ENCODE measurements at regions not wholly inside any gene's neighbourhood (a gene's known extent, or its start where the extent isn't known, plus 50 kb on each side); places are given as distances from the start of the nearest gene placed in this dataset.

DNA sequence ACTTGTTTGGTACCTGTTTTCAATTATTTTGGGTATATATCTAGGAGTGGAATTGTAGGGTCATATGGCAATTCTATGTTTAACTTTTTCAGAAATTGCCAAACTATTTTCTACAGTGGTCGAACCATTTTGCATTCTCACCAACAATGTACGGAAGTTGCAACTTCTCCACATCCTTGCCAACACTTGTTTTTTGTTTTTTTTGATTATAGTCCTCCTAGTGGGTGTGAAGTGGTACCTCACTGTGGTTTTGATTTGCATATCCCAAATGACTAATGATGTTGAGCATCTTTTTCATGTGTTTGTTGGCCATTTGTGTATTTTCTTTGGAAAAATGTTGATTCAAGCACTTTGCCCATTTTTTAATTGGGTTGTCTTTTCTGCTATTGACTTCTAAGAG lies 122.1 kb downstream of the RPS24 start:
- H3K4me3 ChIP-seq (ENCODE audit: low read depth, low read length), result no peak overlapping the region
- TF ChIP-seq, protein P1, sequence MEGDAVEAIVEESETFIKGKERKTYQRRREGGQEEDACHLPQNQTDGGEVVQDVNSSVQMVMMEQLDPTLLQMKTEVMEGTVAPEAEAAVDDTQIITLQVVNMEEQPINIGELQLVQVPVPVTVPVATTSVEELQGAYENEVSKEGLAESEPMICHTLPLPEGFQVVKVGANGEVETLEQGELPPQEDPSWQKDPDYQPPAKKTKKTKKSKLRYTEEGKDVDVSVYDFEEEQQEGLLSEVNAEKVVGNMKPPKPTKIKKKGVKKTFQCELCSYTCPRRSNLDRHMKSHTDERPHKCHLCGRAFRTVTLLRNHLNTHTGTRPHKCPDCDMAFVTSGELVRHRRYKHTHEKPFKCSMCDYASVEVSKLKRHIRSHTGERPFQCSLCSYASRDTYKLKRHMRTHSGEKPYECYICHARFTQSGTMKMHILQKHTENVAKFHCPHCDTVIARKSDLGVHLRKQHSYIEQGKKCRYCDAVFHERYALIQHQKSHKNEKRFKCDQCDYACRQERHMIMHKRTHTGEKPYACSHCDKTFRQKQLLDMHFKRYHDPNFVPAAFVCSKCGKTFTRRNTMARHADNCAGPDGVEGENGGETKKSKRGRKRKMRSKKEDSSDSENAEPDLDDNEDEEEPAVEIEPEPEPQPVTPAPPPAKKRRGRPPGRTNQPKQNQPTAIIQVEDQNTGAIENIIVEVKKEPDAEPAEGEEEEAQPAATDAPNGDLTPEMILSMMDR (conservative IDR thresholded peaks at IDR 0.05; ENCODE audit: low read depth, low read length), result peak; percentile 21
- DNase-seq (ENCODE audit: low read depth), result no peak

DNA sequence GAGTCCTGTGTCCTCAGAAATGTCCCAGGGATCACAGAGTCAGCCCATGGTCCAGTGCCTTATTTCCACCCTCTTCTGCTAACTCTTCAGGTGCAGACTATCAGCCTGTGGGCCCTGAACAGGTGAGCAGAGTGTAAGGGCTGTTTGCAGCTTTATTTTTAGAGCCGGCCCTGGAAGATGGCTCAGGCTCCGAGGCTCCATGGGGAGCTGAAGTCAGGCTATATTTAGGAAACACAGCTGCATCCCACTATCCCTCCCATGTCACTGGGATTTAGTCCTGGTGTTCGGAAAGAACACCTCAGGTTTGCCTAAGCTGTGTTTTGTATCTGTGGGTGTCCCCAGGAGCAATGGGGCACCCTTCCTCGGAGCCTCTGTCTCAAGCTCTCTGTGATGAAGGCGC lies 126.9 kb downstream of the RPS24 start:
- H3K4me3 ChIP-seq (ENCODE audit: low read depth, low read length), result no peak overlapping the region
- TF ChIP-seq, protein P1 (conservative IDR thresholded peaks at IDR 0.05; ENCODE audit: low read depth, low read length), result no peak
- DNase-seq (ENCODE audit: low read depth), result no peak

DNA sequence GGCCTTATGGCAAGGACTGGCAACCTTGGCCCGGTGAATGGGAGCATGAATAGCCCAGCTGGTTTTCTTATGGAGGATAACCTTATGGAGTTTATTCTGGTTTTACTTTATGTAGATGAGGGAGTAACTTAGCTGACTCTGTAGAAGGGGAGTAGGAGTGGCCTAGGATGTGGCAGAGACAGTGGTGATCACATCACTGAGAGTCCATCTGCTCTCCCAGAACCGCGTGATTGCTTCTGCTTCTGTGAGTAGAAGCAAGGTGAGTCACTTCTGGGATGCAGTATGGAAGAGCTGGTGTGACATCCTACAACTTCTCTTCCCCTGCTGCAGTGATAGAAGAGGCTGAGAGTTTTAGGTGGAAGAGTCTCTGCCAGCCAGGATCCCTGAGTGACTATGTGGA lies 129.2 kb downstream of the RPS24 start:
- DNase-seq (ENCODE audit: low read depth), result no peak
- TF ChIP-seq, protein P1 (conservative IDR thresholded peaks at IDR 0.05; ENCODE audit: low read depth, low read length), result no peak
- no peak overlapping the region for H3K4me3 ChIP-seq (ENCODE audit: low read depth, low read length)

DNA sequence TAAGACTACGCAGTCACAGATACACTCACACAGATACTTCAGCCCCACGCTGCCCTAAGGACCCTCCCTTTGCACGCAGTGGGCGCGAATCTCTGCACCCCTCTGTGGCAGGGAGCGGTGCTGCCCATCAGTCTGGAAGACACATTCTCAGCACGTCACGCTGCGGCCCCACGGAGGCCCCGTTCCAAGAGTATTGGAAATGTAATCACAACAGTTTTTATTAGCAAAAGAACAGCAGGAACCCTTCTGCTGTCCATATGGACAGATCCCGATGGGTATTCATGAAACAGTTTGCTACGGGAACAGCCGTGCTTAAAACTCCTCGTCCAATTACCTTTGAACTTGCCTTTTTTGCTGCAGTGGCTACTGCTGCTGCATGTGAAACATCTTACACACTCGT lies 131.0 kb downstream of the RPS24 start:
- TF ChIP-seq, protein P1 (conservative IDR thresholded peaks at IDR 0.05; ENCODE audit: low read depth, low read length), result no peak
- H3K4me3 ChIP-seq (ENCODE audit: low read depth, low read length), result no peak overlapping the region
- no peak for DNase-seq (ENCODE audit: low read depth)

DNA sequence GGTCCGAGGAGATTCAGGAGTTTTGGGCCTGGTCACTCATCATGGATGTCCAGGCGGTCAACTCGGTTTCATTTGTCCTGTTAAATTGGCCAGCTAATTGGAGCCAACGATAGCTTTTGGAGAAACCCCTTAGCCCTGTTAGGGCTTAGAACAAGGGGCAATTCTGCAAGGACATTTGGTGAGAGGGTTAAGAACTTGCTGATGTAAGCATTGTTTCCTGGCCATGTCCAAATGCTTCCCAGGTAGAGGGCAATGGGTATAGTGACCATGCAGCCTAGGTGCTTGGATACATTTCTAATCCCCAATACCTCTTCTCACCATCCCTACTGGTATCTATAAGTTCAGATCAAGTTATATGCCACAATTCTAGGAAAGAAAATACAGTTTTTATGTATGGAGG lies 131.5 kb downstream of the RPS24 start:
- TF ChIP-seq, protein P1 (conservative IDR thresholded peaks at IDR 0.05; ENCODE audit: low read depth, low read length), result no peak
- no peak for DNase-seq (ENCODE audit: low read depth)
- no peak overlapping the region for H3K4me3 ChIP-seq (ENCODE audit: low read depth, low read length)

DNA sequence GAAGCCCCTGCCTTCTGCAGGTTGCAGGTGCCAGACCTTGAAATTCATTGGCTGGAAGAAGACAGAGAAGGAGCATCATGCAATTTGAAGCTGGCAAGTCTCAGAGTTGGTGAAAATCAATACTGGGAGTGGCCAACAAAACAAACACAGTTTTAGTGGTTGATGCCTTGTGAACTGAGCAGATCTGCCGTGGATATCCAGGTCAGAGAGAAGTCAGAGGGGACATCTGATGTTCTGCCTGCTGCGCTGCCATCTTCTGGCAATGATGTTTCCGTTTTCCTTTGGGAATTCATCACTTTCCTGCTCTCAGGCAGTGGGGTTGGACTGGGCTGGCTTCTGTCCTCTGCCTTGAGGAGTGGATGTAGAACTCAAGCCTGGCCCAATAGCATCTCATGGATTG lies 132.0 kb downstream of the RPS24 start:
- TF ChIP-seq, protein P1 (conservative IDR thresholded peaks at IDR 0.05; ENCODE audit: low read depth, low read length), result peak; percentile 46
- no peak for DNase-seq (ENCODE audit: low read depth)
- H3K4me3 ChIP-seq (ENCODE audit: low read depth, low read length), result no peak overlapping the region

DNA sequence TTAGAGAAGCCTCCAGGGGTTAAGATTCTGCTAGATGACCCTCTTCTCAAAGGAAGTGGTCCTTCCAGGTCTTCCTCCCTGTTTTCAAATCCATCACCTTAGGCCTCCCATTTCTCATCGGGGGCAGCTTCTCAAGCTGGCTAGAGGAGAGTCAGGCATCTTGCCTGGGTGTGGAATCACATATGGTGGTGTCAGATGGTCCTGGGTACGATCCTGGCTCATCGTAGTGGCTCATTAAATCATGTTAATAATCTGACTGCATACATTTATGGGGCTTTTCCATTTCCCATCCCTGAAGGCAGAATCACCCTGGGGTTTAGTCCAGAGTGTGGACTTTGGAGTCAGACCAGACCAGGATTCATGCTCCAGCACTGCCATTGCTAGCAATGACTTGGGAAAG lies 132.6 kb downstream of the RPS24 start:
- H3K4me3 ChIP-seq (ENCODE audit: low read depth, low read length), result no peak overlapping the region
- TF ChIP-seq, protein P1 (conservative IDR thresholded peaks at IDR 0.05; ENCODE audit: low read depth, low read length), result no peak
- no peak for DNase-seq (ENCODE audit: low read depth)

Measured in epithelial cell of proximal tubule (primary cell).